Esophagus muscularis mucosa (tissue), 4 donors: ENCODE measurements at regions not wholly inside any gene's neighbourhood (a gene's known extent, or its start where the extent isn't known, plus 50 kb on each side); places are given as distances from the start of the nearest gene placed in this dataset.

Source experiments
- DNase-seq: peaks from one replicate; pipeline ENCODE4 v3.0.0-alpha.2; 2017; ENCODE audit errors: extremely low spot score
- H3K27ac ChIP-seq, 4 donors: fragments of 200-600 bp; sonication (generic); replicated peaks in 1 of 4; 1 replicate in 3 of 4; 2 replicates in 1 of 4; pipeline ENCODE4 v1.5.1; 2016 to 2019; ENCODE audit warnings: mild to moderate bottlenecking in 1 of 4
- H3K27me3 ChIP-seq, 4 donors: fragments of 200-600 bp; sonication (generic); one replicate each; pipeline versions ENCODE4 v1.5.1 to v1.6.0; 2016 to 2019
- H3K36me3 ChIP-seq, 4 donors: fragments of 200-600 bp; sonication (generic); one replicate each; pipeline ENCODE4 v1.5.1; 2016 to 2019
- H3K4me1 ChIP-seq, 4 donors: fragments of 200-600 bp; sonication (generic); one replicate each; pipeline ENCODE4 v1.5.1; 2016 to 2019
- H3K4me3 ChIP-seq, 4 donors: fragments of 200-600 bp; sonication (generic); 1 replicate in 2 of 4; 2 replicates in 2 of 4; pipeline ENCODE4 v1.5.1; 2016 to 2019; ENCODE audit warnings: mild to moderate bottlenecking in 4 of 4, moderate library complexity in 1 of 4
- H3K9me3 ChIP-seq, 4 donors: fragments of 200-600 bp; sonication (generic); 1 replicate in 3 of 4; 2 replicates in 1 of 4; pipeline ENCODE4 v1.5.1; 2016 to 2019
- EP300 ChIP-seq: sonication (generic); formaldehyde crosslinking; IDR thresholded peaks from one replicate; pipeline ENCODE4 v1.6.1; 2017; ENCODE audit warnings: antibody characterized with exemption
- POLR2A ChIP-seq: fragments of 450-650 bp; IDR thresholded peaks from one replicate; pipeline ENCODE4 v1.6.1; 2017; ENCODE audit warnings: antibody characterized with exemption, moderate library complexity, mild to moderate bottlenecking, low read depth
- POLR2AphosphoS5 ChIP-seq, 2 donors: sonication (generic); formaldehyde crosslinking; IDR thresholded peaks; one replicate each; pipeline ENCODE4 v1.6.1; 2017; ENCODE audit warnings: antibody characterized with exemption in 2 of 2
- WGBS: methylation state at CpG from one replicate; pipeline ENCODE4 v1.1.5; 2018; 5-methylcytosine and 5-hydroxymethylcytosine counted together
- intact Hi-C: fragments of 100-400 bp; cut with DNase I; formaldehyde crosslinking; loops from one replicate; pipeline ENCODE4 v1.15.1; 2023
- TF ChIP-seq, protein P1 (sequence below), 3 experiments: fragments of 200-600 bp in 2 of 3; fragments of 450-650 bp in 1 of 3; sonication (generic) in 2 of 3; IDR thresholded peaks; one replicate each; pipeline ENCODE4 v1.5.1; 2017 to 2019; ENCODE audit warnings: antibody characterized with exemption in 3 of 3, mild to moderate bottlenecking in 2 of 3, moderate library complexity in 1 of 3

- no peaks in the 10 kb centered on the region for H3K4me1 ChIP-seq
- no peak overlapping the region for H3K4me3 ChIP-seq
- H3K9me3 ChIP-seq: no peaks in the 10 kb centered on the region
- intact Hi-C loops: no loop called here
- TF ChIP-seq POLR2A (no peak), POLR2AphosphoS5 (IDR thresholded peaks at IDR 0.05) (no peak), EP300 (no peak)
- TF ChIP-seq, protein P1, sequence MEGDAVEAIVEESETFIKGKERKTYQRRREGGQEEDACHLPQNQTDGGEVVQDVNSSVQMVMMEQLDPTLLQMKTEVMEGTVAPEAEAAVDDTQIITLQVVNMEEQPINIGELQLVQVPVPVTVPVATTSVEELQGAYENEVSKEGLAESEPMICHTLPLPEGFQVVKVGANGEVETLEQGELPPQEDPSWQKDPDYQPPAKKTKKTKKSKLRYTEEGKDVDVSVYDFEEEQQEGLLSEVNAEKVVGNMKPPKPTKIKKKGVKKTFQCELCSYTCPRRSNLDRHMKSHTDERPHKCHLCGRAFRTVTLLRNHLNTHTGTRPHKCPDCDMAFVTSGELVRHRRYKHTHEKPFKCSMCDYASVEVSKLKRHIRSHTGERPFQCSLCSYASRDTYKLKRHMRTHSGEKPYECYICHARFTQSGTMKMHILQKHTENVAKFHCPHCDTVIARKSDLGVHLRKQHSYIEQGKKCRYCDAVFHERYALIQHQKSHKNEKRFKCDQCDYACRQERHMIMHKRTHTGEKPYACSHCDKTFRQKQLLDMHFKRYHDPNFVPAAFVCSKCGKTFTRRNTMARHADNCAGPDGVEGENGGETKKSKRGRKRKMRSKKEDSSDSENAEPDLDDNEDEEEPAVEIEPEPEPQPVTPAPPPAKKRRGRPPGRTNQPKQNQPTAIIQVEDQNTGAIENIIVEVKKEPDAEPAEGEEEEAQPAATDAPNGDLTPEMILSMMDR (IDR thresholded peaks at IDR 0.05): no peak
- no peak for DNase-seq
- H3K27me3 ChIP-seq: no peaks in the 10 kb centered on the region
- H3K27ac ChIP-seq: no peak overlapping the region
- H3K36me3 ChIP-seq: no peaks in the 10 kb centered on the region
Measured at GRCh38 chr12:73017981-73018380, 745.8 kb downstream of the TRHDE start.

- no peaks in the 10 kb centered on the region for H3K36me3 ChIP-seq
- no peak for DNase-seq
- H3K4me1 ChIP-seq: no peaks in the 10 kb centered on the region
- 33% methylated on average over 1 of the region's 1 CpG for WGBS
- H3K27me3 ChIP-seq: no peaks in the 10 kb centered on the region
- intact Hi-C loops: no loop called here
- H3K9me3 ChIP-seq: no peaks in the 10 kb centered on the region
- no peak overlapping the region for H3K27ac ChIP-seq
- H3K4me3 ChIP-seq: no peak overlapping the region
- TF ChIP-seq, protein P1 (IDR thresholded peaks at IDR 0.05): no peak
- TF ChIP-seq EP300 (no peak), POLR2A (no peak), POLR2AphosphoS5 (IDR thresholded peaks at IDR 0.05) (no peak)
Measured at GRCh38 chr12:73053893-73054292, 781.7 kb downstream of the TRHDE start.

GRCh38 chr12:73057428-73057827, 785.3 kb downstream of the TRHDE start:
- 98% methylated on average over 8 of the region's 8 CpGs for WGBS
- TF ChIP-seq POLR2A (no peak), EP300 (no peak), POLR2AphosphoS5 (IDR thresholded peaks at IDR 0.05) (no peak)
- TF ChIP-seq, protein P1 (IDR thresholded peaks at IDR 0.05): no peak

DNA sequence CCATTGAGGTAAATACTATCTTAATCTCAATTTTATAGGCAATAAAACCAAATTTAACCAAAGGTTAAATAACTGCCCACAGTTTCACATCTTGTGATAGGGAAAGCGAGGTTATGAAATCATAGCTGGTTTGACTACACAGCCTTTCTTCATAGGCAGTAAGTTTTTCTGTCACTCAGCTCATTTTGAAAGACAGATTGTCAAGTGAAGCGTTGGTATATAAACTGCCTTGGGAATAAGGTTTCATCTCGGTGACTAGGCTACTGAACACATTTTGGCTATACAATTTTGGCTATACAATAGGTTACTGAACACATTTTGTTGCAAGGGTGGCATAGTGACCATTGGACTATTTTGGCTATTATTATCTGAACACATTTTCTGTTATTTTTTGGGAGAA, 793.7 kb downstream of the TRHDE start:
- intact Hi-C loops: no loop called here
- WGBS: 78% methylated on average over 3 of the region's 3 CpGs
- no peak for DNase-seq
- Histone ChIP-seq H3K9me3 (peaks cover 0 to 5% (median 0%) of the 10 kb centered on the region in 4 donors), H3K36me3 (no peaks in the 10 kb centered on the region), H3K27ac (no peak overlapping the region), H3K4me1 (no peaks in the 10 kb centered on the region), H3K4me3 (no peak overlapping the region), H3K27me3 (no peaks in the 10 kb centered on the region)
- no peak for TF ChIP-seq EP300
- TF ChIP-seq, protein P1 (IDR thresholded peaks at IDR 0.05): no peak
- no peak for TF ChIP-seq POLR2A
- TF ChIP-seq POLR2AphosphoS5 (IDR thresholded peaks at IDR 0.05): no peak

More at GRCh38 chr12:73057428-73057827, 785.3 kb downstream of the TRHDE start:
- intact Hi-C loops: no loop called here
- Histone ChIP-seq H3K4me1 (no peaks in the 10 kb centered on the region), H3K9me3 (peaks cover 0 to 8% (median 0%) of the 10 kb centered on the region in 4 donors), H3K4me3 (no peak overlapping the region), H3K27ac (no peak overlapping the region), H3K36me3 (no peaks in the 10 kb centered on the region), H3K27me3 (no peaks in the 10 kb centered on the region)
- no peak for DNase-seq

DNA sequence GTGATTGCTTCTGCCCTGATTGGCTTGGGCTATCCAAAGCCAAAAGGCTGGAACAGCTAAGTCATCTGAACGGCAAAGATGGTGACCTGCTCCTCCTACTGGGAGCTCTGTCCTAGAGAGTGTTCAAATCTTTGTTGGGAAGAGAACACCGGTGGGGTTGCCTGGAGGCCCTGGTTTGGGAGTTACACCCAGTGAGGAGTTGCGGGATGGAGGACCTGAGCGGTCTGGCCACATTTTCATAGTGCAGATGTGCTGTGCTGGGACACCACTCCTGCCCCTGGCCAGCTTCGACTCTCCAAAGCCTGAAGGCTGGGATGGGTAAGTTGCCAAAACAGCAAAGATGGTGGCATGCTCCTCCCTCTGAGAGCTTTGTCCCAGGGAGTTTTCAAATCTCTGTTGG, 795.4 kb downstream of the TRHDE start:
- peak; percentile 62 for DNase-seq
- H3K4me1 ChIP-seq: no peaks in the 10 kb centered on the region
- H3K36me3 ChIP-seq: no peaks in the 10 kb centered on the region
- TF ChIP-seq, protein P1 (IDR thresholded peaks at IDR 0.05): no peak
- TF ChIP-seq POLR2A: no peak
- no peak for TF ChIP-seq POLR2AphosphoS5 (IDR thresholded peaks at IDR 0.05)
- TF ChIP-seq EP300: no peak
- no peak overlapping the region for H3K4me3 ChIP-seq
- no peaks in the 10 kb centered on the region for H3K27me3 ChIP-seq
- intact Hi-C loops: no loop called here
- WGBS: 95% methylated on average over 5 of the region's 5 CpGs
- H3K27ac ChIP-seq: no peak overlapping the region
- H3K9me3 ChIP-seq: peaks cover 0 to 5% (median 1%) of the 10 kb centered on the region in 4 donors
